ENCODE measurements at regions not wholly inside any gene's neighbourhood (a gene's known extent, or its start where the extent isn't known, plus 50 kb on each side); places are given as distances from the start of the nearest gene placed in this dataset.

GRCh38 chr16:5615868-5616642 lies 518.5 kb upstream of the EEF2KMT start:
- peak in 3 of 4 donors; percentile 29 to 50 (median 42) for DNase-seq (ENCODE audit: low read depth in 4 of 4, low spot score in 2 of 4)

GRCh38 chr16:5607169-5607568 lies 509.6 kb upstream of the EEF2KMT start:
- no peak for DNase-seq (ENCODE audit: low read depth in 4 of 4, low spot score in 2 of 4)

GRCh38 chr16:5605404-5605803 lies 507.8 kb upstream of the EEF2KMT start:
- no peak for DNase-seq (ENCODE audit: low read depth in 4 of 4, low spot score in 2 of 4)

GRCh38 chr16:5604770-5605169 lies 507.2 kb upstream of the EEF2KMT start:
- peak in 1 of 4 donors; percentile 16 for DNase-seq (ENCODE audit: low read depth in 4 of 4, low spot score in 2 of 4)

GRCh38 chr16:5603836-5604235 lies 506.2 kb upstream of the EEF2KMT start:
- no peak for DNase-seq (ENCODE audit: low read depth in 4 of 4, low spot score in 2 of 4)

- DNase-seq (ENCODE audit: low read depth in 4 of 4, low spot score in 2 of 4) = no peak
Observed at GRCh38 chr16:5601957-5602356, 504.4 kb upstream of the EEF2KMT start.

GRCh38 chr16:5598793-5599192 lies 501.2 kb upstream of the EEF2KMT start:
- no peak for DNase-seq (ENCODE audit: low read depth in 4 of 4, low spot score in 2 of 4)

- no peak for DNase-seq (ENCODE audit: low read depth in 4 of 4, low spot score in 2 of 4)
Observed at GRCh38 chr16:5595849-5596248, 498.3 kb upstream of the EEF2KMT start.

- no peak for DNase-seq (ENCODE audit: low read depth in 4 of 4, low spot score in 2 of 4)
Observed at GRCh38 chr16:5590416-5590815, 492.8 kb upstream of the EEF2KMT start.

GRCh38 chr16:5589812-5590373 lies 492.3 kb upstream of the EEF2KMT start:
- DNase-seq (ENCODE audit: low read depth in 4 of 4, low spot score in 2 of 4) = no peak

- DNase-seq (ENCODE audit: low read depth in 4 of 4, low spot score in 2 of 4) = no peak
Observed at GRCh38 chr16:5584109-5584508, 486.5 kb upstream of the EEF2KMT start.

GRCh38 chr16:5582529-5582928 lies 484.9 kb upstream of the EEF2KMT start:
- DNase-seq (ENCODE audit: low read depth in 4 of 4, low spot score in 2 of 4) = no peak

- DNase-seq (ENCODE audit: low read depth in 4 of 4, low spot score in 2 of 4) = no peak
Observed at GRCh38 chr16:5581908-5582307, 484.3 kb upstream of the EEF2KMT start.

GRCh38 chr16:5581428-5581827 lies 483.8 kb upstream of the EEF2KMT start:
- no peak for DNase-seq (ENCODE audit: low read depth in 4 of 4, low spot score in 2 of 4)

- no peak for DNase-seq (ENCODE audit: low read depth in 4 of 4, low spot score in 2 of 4)
Observed at GRCh38 chr16:5580772-5581171, 483.2 kb upstream of the EEF2KMT start.

- no peak for DNase-seq (ENCODE audit: low read depth in 4 of 4, low spot score in 2 of 4)
Observed at GRCh38 chr16:5580296-5580695, 482.7 kb upstream of the EEF2KMT start.

GRCh38 chr16:5578980-5579379 lies 481.4 kb upstream of the EEF2KMT start:
- DNase-seq (ENCODE audit: low read depth in 4 of 4, low spot score in 2 of 4) = no peak

- no peak for DNase-seq (ENCODE audit: low read depth in 4 of 4, low spot score in 2 of 4)
Observed at GRCh38 chr16:5577463-5577862, 479.9 kb upstream of the EEF2KMT start.

- no peak for DNase-seq (ENCODE audit: low read depth in 4 of 4, low spot score in 2 of 4)
Observed at GRCh38 chr16:5575646-5576245, 478.2 kb upstream of the EEF2KMT start.

- DNase-seq (ENCODE audit: low read depth in 4 of 4, low spot score in 2 of 4) = no peak
Observed at GRCh38 chr16:5575121-5575520, 477.5 kb upstream of the EEF2KMT start.

- no peak for DNase-seq (ENCODE audit: low read depth in 4 of 4, low spot score in 2 of 4)
Observed at GRCh38 chr16:5572056-5572455, 474.5 kb upstream of the EEF2KMT start.

GRCh38 chr16:5571446-5571845 lies 473.9 kb upstream of the EEF2KMT start:
- DNase-seq (ENCODE audit: low read depth in 4 of 4, low spot score in 2 of 4) = no peak

Data from left renal cortex interstitium (tissue), 4 donors.